PC-3 (cell line): ENCODE measurements at regions not wholly inside any gene's neighbourhood (a gene's known extent, or its start where the extent isn't known, plus 50 kb on each side); places are given as distances from the start of the nearest gene placed in this dataset.
"Not testable (repeated sequence)": the region's sequence is repeated elsewhere in the genome, so short reads cannot be mapped to it uniquely, and the experiment has no call there.

Experiments
- ATAC-seq: fragments of 200-7000 bp; cut with Tn5 transposase; 2 replicates; pipeline ENCODE4 v1.9.1; 2020; ENCODE audit warnings: mild to moderate bottlenecking, moderate library complexity
- BruUV-seq: library from RNA; stranded (reverse); fragments of 400-500 nt; replicated peaks from 2 replicates; lab custom pipeline; 2021; lab: Mats Ljungman, UMichigan
- CTCF ChIA-PET: fragments of 300-600 bp; sonication (Branson Sonifier 250); formaldehyde crosslinking; loops from one replicate; lab custom pipeline; 2022; ENCODE audit warnings: antibody characterized with exemption; lab: Charles Lee
- POLR2A ChIA-PET: fragments of 300-600 bp; sonication (Branson Sonifier 250); formaldehyde crosslinking; loops from one replicate; lab custom pipeline; 2022; ENCODE audit warnings: antibody characterized with exemption; ENCODE audit not compliant: unreplicated experiment; lab: Charles Lee
- DNase-seq: peaks from one replicate; pipeline ENCODE4 v3.0.0-alpha.2; 2015
- H2AFZ ChIP-seq: fragments of 300-600 bp; sonication (generic); 2 replicates; pipeline ENCODE4 v1.6.0; 2016; ENCODE audit warnings: antibody characterized with exemption, low read length
- H3F3A ChIP-seq: fragments of 300-600 bp; sonication (generic); one replicate; pipeline ENCODE4 v1.6.0; 2017; ENCODE audit warnings: antibody characterized with exemption, low read length, control low read depth, mild to moderate bottlenecking; ENCODE audit not compliant: unreplicated experiment
- H3K27ac ChIP-seq: fragments of 300-600 bp; sonication (generic); 2 replicates; pipeline ENCODE4 v1.5.1; 2016; ENCODE audit warnings: mild to moderate bottlenecking, low read length
- H3K27me3 ChIP-seq: fragments of 300-600 bp; sonication (generic); 2 replicates; pipeline ENCODE4 v1.6.1; 2016; ENCODE audit warnings: low read length, mixed read lengths
- H3K36me3 ChIP-seq: fragments of 300-600 bp; sonication (generic); 2 replicates; pipeline ENCODE4 v1.6.1; 2016; ENCODE audit warnings: low read depth, mixed run types, low read length, mixed read lengths
- H3K4me1 ChIP-seq: fragments of 300-600 bp; sonication (generic); 2 replicates; pipeline ENCODE4 v1.5.1; 2016; ENCODE audit warnings: low read length; ENCODE audit not compliant: insufficient read depth
- H3K4me2 ChIP-seq: fragments of 300-600 bp; sonication (generic); 2 replicates; pipeline ENCODE4 v1.6.0; 2016; ENCODE audit warnings: low read length
- H3K4me3 ChIP-seq: fragments of 300-600 bp; sonication (generic); 2 replicates; pipeline ENCODE4 v1.5.1; 2016; ENCODE audit warnings: mild to moderate bottlenecking, low read length, mixed read lengths
- H3K79me2 ChIP-seq: fragments of 300-600 bp; sonication (generic); 2 replicates; pipeline ENCODE4 v1.6.1; 2017; ENCODE audit warnings: low read length, mixed read lengths
- H3K9ac ChIP-seq: fragments of 300-600 bp; sonication (generic); 2 replicates; pipeline ENCODE4 v1.6.0; 2016; ENCODE audit warnings: mild to moderate bottlenecking, low read length
- H3K9me2 ChIP-seq: fragments of 300-600 bp; sonication (generic); replicated peaks from 2 replicates; pipeline ENCODE4 v1.6.1; 2016; ENCODE audit warnings: mixed run types, low read length, mixed read lengths
- H3K9me3 ChIP-seq: fragments of 300-600 bp; sonication (generic); 2 replicates; pipeline ENCODE4 v1.6.1; 2016; ENCODE audit warnings: low read length, mixed read lengths
- H4K20me1 ChIP-seq: fragments of 300-600 bp; sonication (generic); 2 replicates; pipeline ENCODE4 v1.6.1; 2016; ENCODE audit warnings: low read length, mixed read lengths
- CTCF ChIP-seq: fragments of 300-600 bp; sonication (generic); conservative IDR thresholded peaks from 2 replicates; pipeline ENCODE4 v1.5.1; 2017; ENCODE audit warnings: antibody characterized with exemption, low read depth, mild to moderate bottlenecking, low read length
- EZH2 ChIP-seq: fragments of 300-600 bp; sonication (generic); IDR thresholded peaks from one replicate; pipeline ENCODE4 v1.6.1; 2017; ENCODE audit warnings: antibody characterized with exemption, mild to moderate bottlenecking, low read length; ENCODE audit not compliant: unreplicated experiment
- EZH2phosphoT487 ChIP-seq: fragments of 300-600 bp; sonication (generic); IDR thresholded peaks from 2 replicates; pipeline ENCODE4 v1.6.1; 2018; ENCODE audit warnings: mild to moderate bottlenecking, antibody characterized with exemption, low read length, borderline replicate concordance
- intact Hi-C: fragments of 100-400 bp; cut with micrococcal nuclease; formaldehyde crosslinking; loops from 2 replicates; pipeline ENCODE4 v1.9.0; 2023

DNA sequence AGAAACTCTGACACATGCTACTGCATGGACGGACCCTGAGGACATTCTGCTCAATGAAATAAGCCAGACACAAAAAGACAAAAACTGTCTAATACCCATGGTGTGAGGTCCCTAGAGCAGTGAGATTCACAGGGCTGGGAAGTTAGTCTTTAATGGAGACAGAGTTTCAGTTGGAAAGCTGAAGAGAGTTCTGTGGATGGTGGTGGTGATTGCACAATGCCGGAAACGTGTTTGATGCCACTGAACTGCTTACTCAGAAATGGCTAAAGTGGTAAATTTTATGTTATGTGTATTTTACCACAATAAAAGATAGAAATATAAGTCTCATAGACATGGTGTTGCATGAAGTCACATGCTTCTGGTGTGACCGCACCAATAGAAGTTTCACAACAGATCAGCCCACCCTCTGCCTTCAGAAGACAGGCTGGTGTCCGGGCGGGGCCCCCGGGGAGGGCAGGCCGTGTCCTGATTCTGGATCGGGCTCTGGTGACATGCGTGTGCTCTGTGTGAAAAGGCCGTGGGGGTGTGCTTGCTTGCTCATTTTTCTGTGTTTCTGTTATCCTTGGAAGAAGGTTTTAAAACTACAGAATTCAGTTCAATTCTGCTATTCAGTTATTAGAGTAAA is 108.5 kb upstream of the ZNF469 start:
- POLR2A ChIA-PET, H4K20me1 ChIP-seq, H3K9ac ChIP-seq, DNase-seq, H3K4me2 ChIP-seq, BruUV-seq, H3F3A ChIP-seq, H3K79me2 ChIP-seq, H3K36me3 ChIP-seq, H3K27ac ChIP-seq, CTCF ChIA-PET, H2AFZ ChIP-seq, H3K27me3 ChIP-seq, H3K4me1 ChIP-seq, intact Hi-C loops, H3K4me3 ChIP-seq, H3K9me2 ChIP-seq, H3K9me3 ChIP-seq, ATAC-seq: not testable (repeated sequence)

DNA sequence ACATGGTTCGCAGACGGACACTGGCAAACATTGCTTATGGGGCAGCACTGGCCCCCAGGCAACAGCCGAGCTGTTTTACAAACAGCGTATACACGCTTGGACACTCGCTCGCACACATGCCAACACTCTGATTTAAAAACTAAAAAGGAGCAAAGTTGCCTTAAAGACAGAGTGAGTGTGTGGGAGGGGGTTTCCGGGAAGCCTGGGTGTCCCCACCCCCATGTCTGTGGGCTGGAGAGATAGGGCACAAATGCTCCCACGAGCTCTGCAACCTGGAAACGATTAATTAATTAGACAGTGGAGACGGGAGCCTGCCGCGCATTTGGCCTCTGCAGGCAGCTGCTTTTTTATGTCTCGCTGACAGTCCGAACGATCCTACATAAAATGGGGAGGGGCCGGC is 107.9 kb upstream of the ZNF469 start:
- POLR2A ChIA-PET: no interaction called here
- no peak overlapping the region for H3K4me2 ChIP-seq
- no peaks in the 10 kb centered on the region for H3K36me3 ChIP-seq
- H3K27ac ChIP-seq: no peak overlapping the region
- H3F3A ChIP-seq: no peaks in the 10 kb centered on the region
- H3K9me3 ChIP-seq: no peaks in the 10 kb centered on the region
- CTCF ChIA-PET: no interaction called here
- no peak overlapping the region for H3K9ac ChIP-seq
- no peaks in the 10 kb centered on the region for H3K4me1 ChIP-seq
- ATAC-seq (no peak), DNase-seq (no peak)
- no peaks in the 10 kb centered on the region for H3K79me2 ChIP-seq
- H2AFZ ChIP-seq: no peak overlapping the region
- H3K9me2 ChIP-seq: no peaks in the 10 kb centered on the region
- H4K20me1 ChIP-seq: no peaks in the 10 kb centered on the region
- H3K4me3 ChIP-seq: no peak overlapping the region
- intact Hi-C loops: no loop called here
- no TSS peak for BruUV-seq
- no peaks in the 10 kb centered on the region for H3K27me3 ChIP-seq
- TF ChIP-seq CTCF (no peak), EZH2 (no peak), EZH2phosphoT487 (no peak)

GRCh38 chr16:88275336-88276122 is 107.2 kb upstream of the ZNF469 start:
- H3K4me2 ChIP-seq, intact Hi-C loops, DNase-seq, ATAC-seq, H3F3A ChIP-seq, H3K9me2 ChIP-seq, H3K27me3 ChIP-seq, H3K9ac ChIP-seq, H3K4me1 ChIP-seq, CTCF ChIA-PET, BruUV-seq, H3K36me3 ChIP-seq, H2AFZ ChIP-seq, H3K4me3 ChIP-seq, H3K79me2 ChIP-seq, H3K27ac ChIP-seq, H3K9me3 ChIP-seq, H4K20me1 ChIP-seq, POLR2A ChIA-PET: not testable (repeated sequence)

DNA sequence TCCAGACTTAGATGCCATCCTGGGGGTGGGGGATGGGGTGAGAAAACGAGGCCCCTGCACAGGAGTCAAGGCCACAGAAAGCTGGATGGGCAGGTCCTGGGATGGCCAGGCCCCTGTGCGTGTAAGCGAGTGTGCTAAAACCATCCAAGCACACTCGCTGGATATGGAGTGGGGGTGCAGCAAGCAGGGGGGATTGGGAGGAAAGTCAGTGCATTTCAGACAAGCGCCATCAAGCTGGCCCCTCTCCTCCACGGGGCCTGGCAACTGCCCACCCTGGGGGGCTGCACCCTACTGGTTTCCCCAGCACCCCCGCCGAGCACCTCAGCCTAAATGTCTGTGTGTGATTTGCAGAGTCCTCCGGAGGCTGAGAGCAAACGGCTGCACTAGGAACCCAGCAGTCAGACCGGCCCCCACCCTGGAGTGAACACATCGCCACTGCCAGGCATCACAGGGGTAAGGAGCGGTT is 106.6 kb upstream of the ZNF469 start:
- H2AFZ ChIP-seq, H3K36me3 ChIP-seq, H3F3A ChIP-seq, ATAC-seq, H3K27me3 ChIP-seq, H3K9ac ChIP-seq, H3K4me3 ChIP-seq, H3K4me2 ChIP-seq, CTCF ChIA-PET, DNase-seq, BruUV-seq, H3K9me3 ChIP-seq, H4K20me1 ChIP-seq, H3K79me2 ChIP-seq, H3K4me1 ChIP-seq, H3K27ac ChIP-seq, H3K9me2 ChIP-seq, POLR2A ChIA-PET, intact Hi-C loops: not testable (repeated sequence)
